Panc1 (cell line): ENCODE measurements at regions not wholly inside any gene's neighbourhood (a gene's known extent, or its start where the extent isn't known, plus 50 kb on each side); places are given as distances from the start of the nearest gene placed in this dataset.

Experiments
- CTCF ChIP-seq: fragments of 450-650 bp; IDR thresholded peaks from 2 replicates; pipeline ENCODE4 v1.5.1; 2017; ENCODE audit warnings: mild to moderate bottlenecking
- POLR2AphosphoS5 ChIP-seq: IDR thresholded peaks from 2 replicates; pipeline ENCODE4 v1.6.1; 2012; ENCODE audit warnings: mild to moderate bottlenecking, low read depth, low read length, moderate library complexity
- REST ChIP-seq, 2 experiments: IDR thresholded peaks; 2 replicates each; pipeline ENCODE4 v1.6.1; 2011 to 2012; ENCODE audit warnings: low read depth in 2 of 2, control low read depth in 1 of 2, low read length in 1 of 2, mild to moderate bottlenecking in 1 of 2, moderate library complexity in 1 of 2; ENCODE audit not compliant: insufficient read depth in 1 of 2
- SIN3A ChIP-seq: IDR thresholded peaks from 2 replicates; pipeline ENCODE4 v1.6.1; 2012; ENCODE audit warnings: low read depth, mild to moderate bottlenecking, low read length, moderate library complexity, borderline replicate concordance; ENCODE audit not compliant: insufficient read depth
- TCF7L2 ChIP-seq: IDR thresholded peaks from 2 replicates; pipeline ENCODE4 v1.6.1; 2011; ENCODE audit warnings: mild to moderate bottlenecking, low read depth, low read length, inconsistent platforms

- no peak for TF ChIP-seq CTCF
- TF ChIP-seq POLR2AphosphoS5, result no peak
- TF ChIP-seq REST (IDR thresholded peaks at IDR 0.05; ENCODE audit: insufficient read depth in 1 of 2, low read depth in 2 of 2, low read length in 1 of 2), result no peak
- no peak for TF ChIP-seq SIN3A
- no peak for TF ChIP-seq TCF7L2
Observed at GRCh38 chr12:30835216-30835615, 80.5 kb upstream of the CAPRIN2 start.
